Transverse colon (tissue), 4 donors: ENCODE measurements at regions not wholly inside any gene's neighbourhood (a gene's known extent, or its start where the extent isn't known, plus 50 kb on each side); places are given as distances from the start of the nearest gene placed in this dataset.

Source experiments
- DNase-seq: peaks from one replicate; pipeline ENCODE4 v3.0.0-alpha.2; 2019
- H3K27ac ChIP-seq, 4 donors: fragments of 200-600 bp; sonication (generic); 2 replicates each; pipeline ENCODE4 v1.5.1; 2016 to 2018; ENCODE audit warnings: inconsistent platforms in 4 of 4
- H3K27me3 ChIP-seq: fragments of 200-600 bp; sonication (generic); 2 replicates; pipeline ENCODE4 v1.5.1; 2017; ENCODE audit warnings: inconsistent platforms
- H3K36me3 ChIP-seq, 4 donors: fragments of 200-600 bp; sonication (generic); 2 replicates each; pipeline ENCODE4 v1.5.1; 2017 to 2019; ENCODE audit warnings: inconsistent platforms in 4 of 4
- H3K4me1 ChIP-seq, 4 donors: fragments of 200-600 bp; sonication (generic); 2 replicates each; pipeline ENCODE4 v1.5.1; 2017 to 2020; ENCODE audit warnings: inconsistent platforms in 4 of 4
- H3K4me3 ChIP-seq, 4 donors: fragments of 200-600 bp; sonication (generic); 1 replicate in 1 of 4; 2 replicates in 3 of 4; pipeline versions ENCODE4 v1.5.1 to v1.6.1; 2017 to 2019; ENCODE audit warnings: inconsistent platforms in 4 of 4
- H3K9me3 ChIP-seq, 2 donors: fragments of 200-600 bp; sonication (generic); 2 replicates each; pipeline ENCODE4 v1.5.1; 2017 to 2019; ENCODE audit warnings: inconsistent platforms in 2 of 2
- CTCF ChIP-seq, 5 experiments: fragments of 200-600 bp in 3 of 5; fragments of 450-650 bp in 2 of 5; sonication (generic) in 3 of 5; IDR thresholded peaks; 1 replicate in 2 of 5; 2 replicates in 3 of 5; pipeline ENCODE4 v1.5.1; 2016 to 2017; ENCODE audit warnings: antibody characterized with exemption in 5 of 5, inconsistent platforms in 3 of 5, mild to moderate bottlenecking in 2 of 5, moderate library complexity in 1 of 5
- EP300 ChIP-seq: sonication (generic); formaldehyde crosslinking; IDR thresholded peaks from one replicate; pipeline ENCODE4 v1.6.1; 2017; ENCODE audit warnings: antibody characterized with exemption, low read depth
- POLR2A ChIP-seq: fragments of 450-650 bp; IDR thresholded peaks from one replicate; pipeline ENCODE4 v1.6.1; 2016; ENCODE audit warnings: antibody characterized with exemption, mild to moderate bottlenecking, moderate library complexity
- POLR2AphosphoS5 ChIP-seq, 3 donors: sonication (generic); formaldehyde crosslinking; IDR thresholded peaks; one replicate each; pipeline ENCODE4 v1.6.1; 2016; ENCODE audit warnings: antibody characterized with exemption in 3 of 3
- WGBS, 2 donors: methylation state at CpG; one replicate each; pipeline ENCODE4 v1.1.5; 2018; ENCODE audit warnings: low coverage in 1 of 2; 5-methylcytosine and 5-hydroxymethylcytosine counted together
- in situ Hi-C, 4 donors: fragments of 200-750 bp; cut with MboI; loops; one replicate each; pipeline versions ENCODE4 v1.15.0 to v1.15.1; 2017; ENCODE audit warnings: low sequenced_read_pairs in 3 of 4, low pct_ligation_motif_present in 1 of 4, low pct_unique_long_range_greater_than_20kb in 1 of 4
- intact Hi-C: fragments of 100-400 bp; cut with DNase I; formaldehyde crosslinking; loops from one replicate; pipeline ENCODE4 v1.15.1; 2023; ENCODE audit warnings: low total_unique reads

DNA sequence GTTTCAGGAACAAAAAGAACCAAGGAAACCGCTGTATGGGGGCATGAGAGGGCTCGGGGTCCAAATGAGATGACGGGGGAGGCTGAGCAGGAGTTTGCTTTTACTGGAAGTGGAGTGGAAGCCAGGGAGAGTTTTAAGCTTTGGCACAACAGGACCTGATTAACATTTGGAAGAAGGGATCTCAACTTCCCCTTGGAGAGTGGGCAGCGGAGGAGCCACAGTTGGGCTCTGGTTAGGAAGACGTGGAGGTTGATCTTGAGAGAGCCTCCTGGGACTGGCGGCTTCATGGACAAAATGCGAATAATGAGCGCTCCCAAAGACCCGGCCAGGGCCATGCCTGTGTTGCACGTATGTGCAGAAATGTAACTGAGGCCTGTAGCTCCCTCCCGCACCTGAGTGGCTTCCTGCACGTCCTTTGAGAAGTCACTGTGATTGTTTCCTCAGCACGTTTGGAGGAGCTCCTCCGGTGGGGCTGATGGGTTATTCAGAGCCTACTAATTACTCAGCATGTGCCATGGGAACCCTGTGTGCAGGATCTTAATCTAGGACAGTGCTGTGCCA, 595.3 kb upstream of the MGMT start:
- Histone ChIP-seq H3K4me1 (no peaks in the 10 kb centered on the region), H3K27me3 (no peaks in the 10 kb centered on the region), H3K9me3 (no peaks in the 10 kb centered on the region), H3K36me3 (no peaks in the 10 kb centered on the region), H3K4me3 (no peak overlapping the region), H3K27ac (no peak overlapping the region)
- 92 to 95% methylated on average over 7 to 12 of the region's 14 CpGs for WGBS, 2 donors
- in situ Hi-C loops (no loop called here), intact Hi-C loops (no loop called here)
- no peak for DNase-seq
- no peak for TF ChIP-seq POLR2AphosphoS5 (IDR thresholded peaks at IDR 0.05)
- TF ChIP-seq CTCF (IDR thresholded peaks at IDR 0.05): no peak
- TF ChIP-seq POLR2A: no peak
- TF ChIP-seq EP300: no peak

GRCh38 chr10:128873411-128874054, 593.5 kb upstream of the MGMT start:
- in situ Hi-C loops: no loop called here

GRCh38 chr10:128874331-128874730, 592.7 kb upstream of the MGMT start:
- 75 to 86% methylated on average over 3 of the region's 3 CpGs for WGBS, 2 donors
- Histone ChIP-seq H3K9me3 (no peaks in the 10 kb centered on the region), H3K27me3 (no peaks in the 10 kb centered on the region), H3K4me1 (no peaks in the 10 kb centered on the region), H3K4me3 (no peak overlapping the region), H3K36me3 (no peaks in the 10 kb centered on the region), H3K27ac (no peak overlapping the region)
- in situ Hi-C loops: no loop called here
- DNase-seq: no peak
- intact Hi-C loops: no loop called here
- TF ChIP-seq POLR2A (no peak), EP300 (no peak), CTCF (IDR thresholded peaks at IDR 0.05) (no peak), POLR2AphosphoS5 (IDR thresholded peaks at IDR 0.05) (no peak)

More at GRCh38 chr10:128873411-128874054, 593.5 kb upstream of the MGMT start:
- no peaks in the 10 kb centered on the region for H3K27me3 ChIP-seq
- intact Hi-C loops: no loop called here
- TF ChIP-seq CTCF (IDR thresholded peaks at IDR 0.05): no peak
- no peak for TF ChIP-seq EP300
- no peak for TF ChIP-seq POLR2AphosphoS5 (IDR thresholded peaks at IDR 0.05)
- no peak for TF ChIP-seq POLR2A
- H3K36me3 ChIP-seq: no peaks in the 10 kb centered on the region
- no peak overlapping the region for H3K27ac ChIP-seq
- no peaks in the 10 kb centered on the region for H3K9me3 ChIP-seq
- WGBS, 2 donors: 42 to 50% methylated on average over 6 of the region's 6 CpGs
- DNase-seq: no peak
- no peaks in the 10 kb centered on the region for H3K4me1 ChIP-seq
- no peak overlapping the region for H3K4me3 ChIP-seq

DNA sequence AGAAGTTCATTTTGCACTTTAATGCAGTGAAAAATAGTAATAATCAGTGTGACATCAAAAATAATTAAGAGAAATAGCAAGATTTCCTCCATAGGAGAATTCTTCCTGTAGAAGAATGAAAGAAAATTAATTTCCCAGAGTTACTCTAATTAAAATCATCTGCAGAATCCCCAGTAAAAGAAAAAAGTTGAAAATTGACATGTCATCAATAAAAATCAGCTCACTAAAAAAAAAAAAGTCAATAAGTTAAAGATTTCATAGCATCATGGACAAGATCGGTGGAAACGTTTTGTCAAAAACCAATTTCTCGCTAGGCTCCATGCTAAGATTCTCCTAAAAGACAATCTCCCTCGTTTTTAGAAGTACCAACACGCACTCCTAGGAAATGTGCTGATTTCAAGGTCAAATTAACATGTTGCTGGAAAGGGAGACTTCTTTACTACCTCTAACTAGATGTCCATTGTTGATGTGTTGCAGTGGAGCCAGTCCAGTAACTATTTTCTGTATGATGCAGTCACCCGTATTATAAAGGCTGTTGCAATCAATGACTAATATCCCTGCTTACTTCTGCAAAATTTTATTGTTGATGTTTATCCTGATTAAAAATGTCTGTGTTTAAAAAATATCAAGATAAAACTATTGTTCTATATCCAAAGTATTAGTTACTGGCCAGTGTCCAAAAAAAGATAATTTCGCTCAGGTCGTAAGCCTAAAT, 591.9 kb upstream of the MGMT start:
- H3K27me3 ChIP-seq: no peaks in the 10 kb centered on the region
- WGBS, 2 donors: 74 to 79% methylated on average over 6 to 8 of the region's 8 CpGs
- no peak overlapping the region for H3K27ac ChIP-seq
- TF ChIP-seq POLR2A (no peak), POLR2AphosphoS5 (IDR thresholded peaks at IDR 0.05) (no peak), EP300 (no peak), CTCF (IDR thresholded peaks at IDR 0.05) (no peak)
- in situ Hi-C loops: no loop called here
- no peaks in the 10 kb centered on the region for H3K36me3 ChIP-seq
- DNase-seq: no peak
- H3K4me1 ChIP-seq: no peaks in the 10 kb centered on the region
- no peak overlapping the region for H3K4me3 ChIP-seq
- no peaks in the 10 kb centered on the region for H3K9me3 ChIP-seq
- intact Hi-C loops: no loop called here
